IMR-90 (cell line): ENCODE measurements at regions not wholly inside any gene's neighbourhood (a gene's known extent, or its start where the extent isn't known, plus 50 kb on each side); places are given as distances from the start of the nearest gene placed in this dataset.
A peak's percentile ranks its signal among the peaks of the same experiment; 100 is the strongest.

ENCODE experiments used
- ATAC-seq: fragments of 200-7000 bp; cut with Tn5 transposase; 2 replicates; pipeline ENCODE4 v1.9.1; 2020; ENCODE audit warnings: low read depth, mild to moderate bottlenecking, moderate library complexity
- BruUV-seq: library from RNA; stranded (reverse); fragments of 400-500 nt; replicated peaks from 2 replicates; lab custom pipeline; 2021; lab: Mats Ljungman, UMichigan
- CTCF ChIA-PET: fragments of 300-600 bp; formaldehyde crosslinking; extraction: SDS; loops from one replicate; lab custom pipeline; 2021; ENCODE audit warnings: antibody characterized with exemption; lab: Yijun Ruan, JAX
- POLR2A ChIA-PET: fragments of 300-600 bp; sonication (Branson Sonifier 250); formaldehyde crosslinking; loops from one replicate; lab custom pipeline; 2022; ENCODE audit warnings: antibody characterized with exemption; ENCODE audit not compliant: unreplicated experiment; lab: Charles Lee
- DNase-seq: peaks from one replicate; pipeline ENCODE4 v3.0.0; 2013
- H2AFZ ChIP-seq: replicated peaks from 2 replicates; pipeline ENCODE3; 2013; ENCODE audit warnings: low read length, mild to moderate bottlenecking; ENCODE audit not compliant: poor library complexity
- H2AK5ac ChIP-seq: 2 replicates; pipeline ENCODE4 v1.6.1; 2013; ENCODE audit warnings: low read depth, low read length, inconsistent platforms
- H2AK9ac ChIP-seq: replicated peaks from 2 replicates; pipeline ENCODE3; 2013; ENCODE audit warnings: mild to moderate bottlenecking, low read depth, low read length, moderate library complexity; ENCODE audit not compliant: poor library complexity
- H2BK120ac ChIP-seq: 2 replicates; pipeline ENCODE4 v1.6.1; 2013; ENCODE audit warnings: low read depth, low read length, inconsistent platforms
- H2BK15ac ChIP-seq: 3 replicates; pipeline ENCODE4 v1.6.1; 2013; ENCODE audit warnings: low read depth, low read length, inconsistent platforms
- H2BK20ac ChIP-seq: 2 replicates; pipeline ENCODE4 v1.6.1; 2013; ENCODE audit warnings: low read depth, mild to moderate bottlenecking, inconsistent platforms, low read length, moderate library complexity
- H2BK5ac ChIP-seq: 2 replicates; pipeline ENCODE4 v1.6.1; 2013; ENCODE audit warnings: mild to moderate bottlenecking, low read depth, low read length, inconsistent platforms; ENCODE audit not compliant: poor library complexity, severe bottlenecking
- H3K14ac ChIP-seq: replicated peaks from 2 replicates; pipeline ENCODE4 v1.6.1; 2013; ENCODE audit warnings: low read depth, low read length, inconsistent platforms
- H3K18ac ChIP-seq: 2 replicates; pipeline ENCODE4 v1.6.1; 2013; ENCODE audit warnings: low read depth, low read length, control low read depth
- H3K23ac ChIP-seq: 2 replicates; pipeline ENCODE4 v1.6.1; 2013; ENCODE audit warnings: low read depth, low read length, inconsistent platforms
- H3K27ac ChIP-seq: 2 replicates; pipeline ENCODE4 v1.5.1; 2013; ENCODE audit warnings: mild to moderate bottlenecking, control low read depth, low read length; ENCODE audit not compliant: insufficient read depth
- H3K27me3 ChIP-seq: 2 replicates; pipeline ENCODE4 v1.6.1; 2013; ENCODE audit warnings: low read length; ENCODE audit not compliant: control insufficient read depth, insufficient read depth
- H3K36me3 ChIP-seq: 2 replicates; pipeline ENCODE4 v1.6.1; 2013; ENCODE audit warnings: low read length, mixed read lengths; ENCODE audit not compliant: control insufficient read depth, insufficient read depth
- H3K4ac ChIP-seq: 2 replicates; pipeline ENCODE4 v1.6.1; 2013; ENCODE audit warnings: low read depth, low read length, inconsistent platforms
- H3K4me1 ChIP-seq: 2 replicates; pipeline ENCODE4 v1.6.1; 2013; ENCODE audit warnings: low read length, mixed read lengths; ENCODE audit not compliant: control insufficient read depth, insufficient read depth
- H3K4me2 ChIP-seq: 2 replicates; pipeline ENCODE4 v1.6.1; 2013; ENCODE audit warnings: low read depth, mild to moderate bottlenecking, control low read depth, low read length, moderate library complexity
- H3K4me3 ChIP-seq: 2 replicates; pipeline ENCODE4 v1.5.1; 2013; ENCODE audit warnings: low read depth, mild to moderate bottlenecking, control low read depth, low read length, moderate library complexity; ENCODE audit not compliant: insufficient read depth
- H3K56ac ChIP-seq: 2 replicates; pipeline ENCODE4 v1.6.1; 2013; ENCODE audit warnings: low read length, inconsistent platforms; ENCODE audit not compliant: insufficient read depth; ENCODE audit errors: extremely low read depth
- H3K79me1 ChIP-seq, 2 experiments: 2 replicates each; pipeline ENCODE4 v1.6.1; 2013; ENCODE audit warnings: low read length in 2 of 2, inconsistent platforms in 1 of 2, low read depth in 1 of 2
- H3K9ac ChIP-seq: 2 replicates; pipeline ENCODE4 v1.6.1; 2013; ENCODE audit warnings: low read depth, low read length, control low read depth
- H3K9me1 ChIP-seq: 2 replicates; pipeline ENCODE4 v1.6.1; 2013; ENCODE audit warnings: low read length, inconsistent platforms; ENCODE audit not compliant: insufficient read depth
- H3K9me3 ChIP-seq: 2 replicates; pipeline ENCODE4 v1.6.1; 2013; ENCODE audit warnings: low read length; ENCODE audit not compliant: control insufficient read depth, insufficient read depth
- H4K20me1 ChIP-seq: 2 replicates; pipeline ENCODE4 v1.6.1; 2013; ENCODE audit warnings: low read length, inconsistent platforms; ENCODE audit not compliant: insufficient read depth
- H4K5ac ChIP-seq: 2 replicates; pipeline ENCODE4 v1.6.1; 2013; ENCODE audit warnings: mild to moderate bottlenecking, low read depth, low read length, control low read depth
- H4K8ac ChIP-seq, 2 experiments: 2 replicates each; pipeline ENCODE4 v1.6.1; 2013; ENCODE audit warnings: low read depth in 2 of 2, low read length in 2 of 2, control low read depth in 1 of 2, inconsistent platforms in 1 of 2
- H4K91ac ChIP-seq: 2 replicates; pipeline ENCODE4 v1.6.1; 2013; ENCODE audit warnings: low read depth, low read length, inconsistent platforms; ENCODE audit not compliant: insufficient read depth
- BHLHE40 ChIP-seq: fragments of 150-350 bp; IDR thresholded peaks from 2 replicates; pipeline ENCODE4 v1.6.1; 2016; ENCODE audit warnings: mild to moderate bottlenecking, low read depth, low read length
- CEBPB ChIP-seq: IDR thresholded peaks from 2 replicates; pipeline ENCODE4 v1.6.1; 2012; ENCODE audit warnings: low read depth, low read length, improper control_type of control experiment
- CHD1 ChIP-seq: IDR thresholded peaks from 2 replicates; pipeline ENCODE4 v1.6.1; 2012; ENCODE audit warnings: low read depth, low read length, improper control_type of control experiment
- CTCF ChIP-seq: conservative IDR thresholded peaks from 2 replicates; pipeline ENCODE4 v1.5.1; 2012; ENCODE audit warnings: mild to moderate bottlenecking, low read depth, low read length, improper control_type of control experiment
- MAZ ChIP-seq: IDR thresholded peaks from 2 replicates; pipeline ENCODE4 v1.6.1; 2012; ENCODE audit warnings: low read depth, mild to moderate bottlenecking, low read length, improper control_type of control experiment, moderate library complexity, borderline replicate concordance
- NFE2L2 ChIP-seq: fragments of 150-350 bp; IDR thresholded peaks from 2 replicates; pipeline ENCODE4 v1.6.1; 2016; ENCODE audit warnings: low read depth, mild to moderate bottlenecking, low read length
- RCOR1 ChIP-seq: IDR thresholded peaks from 2 replicates; pipeline ENCODE4 v1.6.1; 2012; ENCODE audit warnings: mild to moderate bottlenecking, low read length, improper control_type of control experiment; ENCODE audit not compliant: insufficient replicate concordance
- SMC3 ChIP-seq: fragments of 150-350 bp; IDR thresholded peaks from 2 replicates; pipeline ENCODE4 v1.6.1; 2016; ENCODE audit warnings: low read depth, mild to moderate bottlenecking, antibody characterized with exemption, low read length, moderate library complexity
- WGBS, 2 experiments: methylation state at CpG; one replicate each; pipeline versions ENCODE4 v1.1.5 to v1.1.7; 2013; ENCODE audit warnings: missing lambda C conversion rate in 2 of 2; ENCODE audit not compliant: insufficient read length in 1 of 2; ENCODE audit errors: extremely low coverage in 2 of 2; 5-methylcytosine and 5-hydroxymethylcytosine counted together
- dilution Hi-C: fragments of 300-500 bp; cut with HindIII; formaldehyde crosslinking; loops from one replicate; pipeline ENCODE4 v1.14.3; 2018; ENCODE audit warnings: low sequenced_read_pairs; ENCODE audit not compliant: unreplicated experiment
- in situ Hi-C: fragments of 300-500 bp; cut with MboI; formaldehyde crosslinking; loops from 3 replicates; pipeline ENCODE4 v1.14.3; 2019; ENCODE audit warnings: low sequenced_read_pairs, inconsistent platforms, mixed read lengths
- intact Hi-C: fragments of 100-400 bp; cut with micrococcal nuclease; formaldehyde crosslinking; loops from 2 replicates; pipeline ENCODE4 v1.10.0; 2022

- in situ Hi-C loops: no loop called here
- no peak overlapping the region for H3K9ac ChIP-seq
- no peak overlapping the region for H3K4me2 ChIP-seq
- no peak overlapping the region for H2BK15ac ChIP-seq
- TF ChIP-seq MAZ (no peak), SMC3 (no peak), CTCF (no peak), CEBPB (no peak), CHD1 (no peak), NFE2L2 (no peak), RCOR1 (no peak), BHLHE40 (no peak)
- no peak overlapping the region; the same call in 1 of the 2 replicates for H3K18ac ChIP-seq
- H3K27ac ChIP-seq: no peak overlapping the region
- H4K5ac ChIP-seq: no peak overlapping the region
- no peaks in the 10 kb centered on the region for H3K9me1 ChIP-seq
- no CpG with 5 or more reads among the region's 2 CpGs for WGBS, 2 experiments
- dilution Hi-C loops: no loop called here
- no peaks in the 10 kb centered on the region for H3K9me3 ChIP-seq
- no peak overlapping the region for H3K4me3 ChIP-seq
- no peak overlapping the region for H2BK5ac ChIP-seq
- H2AK9ac ChIP-seq: no peak overlapping the region
- peak; percentile 37; the same call in 1 of the 2 replicates for ATAC-seq
- no peaks in the 10 kb centered on the region for H3K79me1 ChIP-seq
- H3K36me3 ChIP-seq: no peaks in the 10 kb centered on the region
- ChIA-PET CTCF (interaction anchor here (1.1 kb wide), 1 partner anchor 791 kb away, joined by 3 read pairs; no protein-coding TSS in a partner anchor), POLR2A (no interaction called here)
- DNase-seq: peak; percentile 30
- no peak overlapping the region for H3K4ac ChIP-seq
- intact Hi-C loops: no loop called here
- H3K4me1 ChIP-seq: no peaks in the 10 kb centered on the region
- no peak overlapping the region for H2BK120ac ChIP-seq
- H2AFZ ChIP-seq: no peak overlapping the region
- no peak overlapping the region for H2AK5ac ChIP-seq
- BruUV-seq: no TSS peak
- no peaks in the 10 kb centered on the region for H4K20me1 ChIP-seq
- H3K23ac ChIP-seq: no peak overlapping the region
- no peak overlapping the region for H4K91ac ChIP-seq
- no peak overlapping the region for H3K56ac ChIP-seq
- H3K14ac ChIP-seq: no peak overlapping the region
- no peak overlapping the region for H4K8ac ChIP-seq
- H2BK20ac ChIP-seq: no peak overlapping the region
- no peaks in the 10 kb centered on the region; the same call in 1 of the 2 replicates for H3K27me3 ChIP-seq
Observed at GRCh38 chr3:107870943-107871638, 219.7 kb downstream of the CD47 start.
